HG02763 (cell line): ENCODE measurements at regions not wholly inside any gene's neighbourhood (a gene's known extent, or its start where the extent isn't known, plus 50 kb on each side); places are given as distances from the start of the nearest gene placed in this dataset.
A peak's percentile ranks its signal among the peaks of the same experiment; 100 is the strongest.
"Not testable (repeated sequence)": the region's sequence is repeated elsewhere in the genome, so short reads cannot be mapped to it uniquely, and the experiment has no call there.

ENCODE experiments used
- ATAC-seq: cut with Tn5 transposase; IDR thresholded peaks from one replicate; pipeline ENCODE4 v1.9.1; 2021; ENCODE audit warnings: mild to moderate bottlenecking, moderate library complexity; ENCODE audit not compliant: unreplicated experiment

DNA sequence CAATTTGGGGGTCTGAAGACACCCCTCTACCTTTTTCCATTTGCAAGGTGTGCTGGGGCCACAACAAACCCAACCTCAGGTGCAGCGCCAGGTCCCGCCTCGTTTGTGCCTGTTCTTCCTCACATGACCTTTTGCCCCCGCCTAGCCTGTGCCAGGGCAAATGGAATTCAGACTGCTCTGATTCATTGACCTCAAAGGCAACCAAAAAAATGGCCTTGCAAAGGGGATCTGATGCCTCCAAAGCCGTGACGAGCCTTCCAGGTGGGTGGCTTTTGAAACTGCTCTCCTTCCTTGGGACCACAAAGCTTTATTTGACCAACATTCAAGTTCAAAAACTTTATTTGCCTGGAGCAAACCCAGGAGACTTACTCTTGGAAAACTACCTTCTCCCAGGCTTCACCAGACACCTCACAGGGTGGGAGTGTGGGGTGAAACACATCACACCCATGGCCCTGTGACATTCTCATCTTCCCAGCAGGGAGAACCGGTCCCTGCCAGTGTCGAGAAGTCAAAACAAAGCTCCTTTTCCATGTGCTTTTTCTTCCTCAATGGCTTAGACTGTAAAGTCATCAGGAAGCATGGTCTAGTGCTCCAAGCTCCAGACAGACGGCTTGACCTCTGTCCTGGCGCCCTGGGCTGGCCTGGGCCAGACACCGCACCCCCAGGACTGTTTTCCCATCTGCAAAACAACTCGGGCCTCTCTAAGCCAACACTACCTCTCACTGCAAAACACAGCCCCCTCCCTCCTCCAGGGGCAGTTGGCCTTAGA is 103.9 kb upstream of the HES1 start:
- no peak for ATAC-seq

DNA sequence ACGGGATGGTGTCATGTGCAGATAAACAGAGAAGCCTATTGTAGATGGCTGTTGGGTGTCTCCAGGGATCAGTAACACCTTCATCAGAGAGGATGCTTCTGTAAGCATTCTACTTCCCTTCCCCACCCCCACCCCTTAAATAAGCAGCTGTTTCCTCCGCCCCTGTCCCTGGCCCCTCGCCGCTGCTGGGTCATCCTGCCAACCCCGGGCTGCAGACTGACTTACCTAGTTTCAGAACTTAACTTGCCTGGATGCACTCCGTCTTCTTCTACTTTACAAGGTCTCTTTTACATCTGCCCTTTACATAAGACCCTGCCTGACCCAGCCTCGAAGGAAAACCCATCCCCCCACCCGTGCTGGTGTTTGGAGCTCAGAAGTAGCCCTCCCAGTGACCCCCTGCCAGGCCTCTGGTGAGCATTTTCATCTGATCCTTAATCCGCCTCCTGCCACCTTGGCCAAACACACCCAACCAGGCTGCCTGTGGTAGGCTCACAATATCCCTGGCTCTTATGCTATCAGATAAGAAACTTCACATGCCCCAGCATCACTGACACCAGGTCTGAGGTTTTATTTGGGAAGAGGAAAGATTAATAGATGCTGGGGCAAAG is 103.0 kb upstream of the HES1 start:
- ATAC-seq = no peak

DNA sequence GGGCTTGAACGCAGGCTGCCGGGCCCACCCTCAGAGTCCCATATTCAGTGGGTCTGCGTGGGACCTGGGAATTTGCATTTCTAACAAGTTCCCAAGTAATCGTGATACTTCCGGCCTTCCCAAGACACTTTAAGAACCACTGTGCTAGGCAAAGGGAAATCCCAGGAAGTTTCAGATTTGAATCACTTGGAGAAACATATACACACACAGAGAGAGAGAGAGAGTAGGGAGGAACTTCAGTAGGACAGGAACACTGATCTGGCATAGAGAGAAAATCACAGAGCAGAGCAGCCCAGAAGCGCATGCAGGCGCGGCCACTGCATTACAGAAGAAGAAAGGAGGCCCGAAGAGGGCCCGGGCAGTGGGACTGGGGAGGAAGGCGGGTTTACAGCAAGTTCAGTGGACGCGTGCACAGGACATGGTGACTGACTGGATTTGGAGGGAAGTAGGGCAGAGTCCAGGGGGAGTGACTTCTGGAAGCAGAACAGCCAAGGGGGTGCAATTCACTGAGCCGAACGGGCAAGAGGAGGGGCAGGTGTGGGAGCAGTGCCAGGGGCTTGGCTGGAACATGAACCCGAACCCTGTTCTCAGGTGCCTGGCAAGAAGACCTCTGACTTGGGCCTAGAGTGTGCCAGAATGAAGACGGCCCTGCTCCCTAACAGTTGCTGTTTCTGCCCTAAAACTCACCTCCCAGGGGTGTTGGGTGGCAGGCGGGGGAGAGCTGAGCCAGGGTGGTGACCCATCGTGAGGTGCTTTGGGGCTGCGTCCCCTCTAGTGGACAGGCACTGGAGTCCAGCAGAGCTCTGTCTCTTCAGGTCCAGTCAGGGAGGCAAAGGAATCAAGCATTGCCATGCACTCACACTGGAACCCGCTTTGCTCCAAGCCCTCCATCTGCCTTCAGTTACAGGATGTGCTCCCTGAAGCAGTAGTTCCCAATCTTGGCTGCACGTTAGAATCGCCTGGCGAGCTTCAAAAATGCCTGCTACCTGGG is 101.3 kb upstream of the HES1 start:
- ATAC-seq = no peak

DNA sequence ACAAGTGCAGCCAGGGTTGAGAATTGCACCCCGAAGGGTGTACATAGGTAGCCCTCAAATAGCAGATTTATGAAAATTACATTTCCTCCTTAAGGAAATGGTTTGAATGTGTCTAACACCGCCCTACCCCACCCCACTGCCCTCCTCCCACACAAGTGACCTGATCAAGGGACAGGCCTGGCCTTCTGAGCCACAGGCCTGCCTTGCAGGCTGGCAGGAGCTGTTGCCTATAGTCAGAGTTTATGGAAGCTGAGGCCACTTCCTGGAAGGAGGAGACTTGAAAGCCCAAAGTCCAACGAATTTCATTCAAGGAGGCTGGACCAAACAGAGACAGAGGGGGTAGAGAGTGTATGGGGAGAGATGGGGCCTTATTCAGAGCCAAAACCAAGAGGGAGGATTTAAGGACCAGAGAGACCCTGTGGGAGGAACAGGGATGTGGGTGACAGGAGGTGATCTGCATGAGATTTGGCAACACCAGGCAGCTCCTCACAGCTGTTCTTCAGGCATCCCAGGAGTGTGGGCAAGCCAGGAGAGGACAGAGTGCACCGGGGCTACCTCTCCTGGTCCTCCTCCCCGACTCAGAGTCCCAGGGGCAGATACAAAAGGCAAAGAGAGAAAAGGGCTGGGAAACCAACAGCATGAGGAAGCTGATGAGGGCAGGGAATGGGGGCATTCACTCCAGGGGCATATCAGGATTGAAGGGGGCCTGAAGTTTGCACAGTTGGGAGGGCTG is 100.4 kb upstream of the HES1 start:
- ATAC-seq = no peak

DNA sequence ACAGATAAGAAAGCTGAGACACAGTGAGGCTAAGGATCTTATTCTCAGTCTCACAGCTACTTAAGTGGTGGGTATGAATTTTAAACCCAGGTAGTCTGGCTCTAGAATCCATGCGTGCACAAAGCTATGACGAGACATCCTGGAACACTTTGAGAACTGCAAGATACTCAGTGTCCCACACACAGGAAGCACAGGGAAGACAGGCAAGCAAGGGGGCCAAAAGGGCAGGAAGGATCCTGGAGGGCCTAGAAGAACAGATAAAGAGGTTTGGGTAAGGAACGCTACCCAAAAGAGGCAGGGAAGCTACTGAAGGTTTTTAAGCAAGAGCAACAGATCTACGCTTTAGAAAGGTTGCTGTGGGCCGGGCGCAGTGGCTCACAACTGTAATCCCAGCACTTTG is 99.1 kb upstream of the HES1 start:
- ATAC-seq = no peak

DNA sequence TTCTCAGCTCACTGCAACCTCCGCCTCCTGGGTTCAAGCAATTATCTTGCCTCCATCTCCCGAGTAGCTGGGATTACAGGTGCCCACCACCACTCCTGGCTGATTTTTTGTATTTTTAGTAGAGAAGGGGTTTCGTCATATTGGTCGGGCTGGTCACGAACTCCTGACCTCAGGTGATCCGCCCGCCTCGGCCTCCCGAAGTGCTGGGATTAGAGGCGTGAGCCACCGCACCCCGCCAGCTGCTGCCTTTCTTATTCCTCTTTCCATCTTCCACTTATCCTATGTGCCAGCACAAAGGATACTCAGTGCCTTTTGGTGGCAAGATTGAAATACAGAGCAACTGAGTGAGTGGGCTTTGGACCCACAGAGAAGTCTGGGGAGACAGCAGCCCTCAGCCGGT is 97.6 kb upstream of the HES1 start:
- not testable (repeated sequence) for ATAC-seq

DNA sequence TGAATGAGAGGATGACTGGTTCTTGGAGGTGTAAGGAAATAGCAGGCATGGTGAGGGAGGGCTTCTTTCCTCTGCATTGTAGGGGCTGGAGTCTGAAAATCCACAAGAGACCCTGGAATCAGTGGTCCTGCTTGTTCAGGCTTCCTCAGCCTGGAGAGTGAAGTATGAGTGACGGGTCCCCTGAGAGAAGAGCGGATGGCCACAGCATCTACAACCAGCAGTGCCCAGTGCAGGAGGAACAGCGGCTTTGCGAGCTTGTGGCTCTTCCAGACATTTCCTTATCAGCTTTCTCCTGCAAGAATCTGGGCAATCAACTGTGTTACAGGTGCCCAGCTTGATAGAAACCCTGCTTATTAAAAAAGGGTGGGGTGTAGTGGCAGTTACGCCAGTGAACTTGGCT is 97.0 kb upstream of the HES1 start:
- ATAC-seq = no peak

DNA sequence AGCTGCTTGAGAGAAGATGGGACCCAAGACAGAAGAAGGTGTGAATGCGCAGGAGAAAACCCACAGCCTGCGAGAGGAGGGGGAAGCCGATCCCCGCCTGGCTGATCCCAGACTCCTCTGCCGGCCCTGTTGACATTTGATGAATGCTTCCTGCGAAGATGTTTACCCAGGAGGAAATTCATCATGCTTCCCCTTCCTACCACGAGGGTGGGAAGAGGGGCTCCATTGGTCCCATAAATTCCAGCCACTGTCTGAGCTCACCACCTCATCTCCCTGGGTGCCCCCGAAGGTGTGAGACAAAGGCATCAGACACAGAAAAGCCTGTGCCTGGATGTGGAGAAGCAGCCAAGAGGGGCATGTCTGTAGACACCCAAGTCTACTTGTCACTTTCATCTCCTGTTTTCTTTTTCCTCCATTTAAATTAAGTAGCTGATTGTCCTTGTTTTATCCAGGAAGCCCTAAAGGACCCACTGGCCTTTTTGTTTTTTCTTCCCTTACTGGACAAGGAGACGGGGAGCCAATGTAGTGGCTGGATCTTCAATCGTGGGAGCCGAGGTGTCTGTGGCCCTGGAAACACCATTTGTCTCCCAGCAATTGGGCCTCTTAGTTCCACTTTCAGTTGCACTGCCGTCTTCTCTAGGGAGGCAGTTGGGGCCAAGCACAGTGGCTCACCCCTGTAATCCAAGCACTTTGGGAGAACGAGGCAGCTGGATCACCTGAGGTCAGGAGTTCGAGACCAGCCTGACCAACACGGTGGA is 95.3 kb upstream of the HES1 start:
- ATAC-seq = no peak

DNA sequence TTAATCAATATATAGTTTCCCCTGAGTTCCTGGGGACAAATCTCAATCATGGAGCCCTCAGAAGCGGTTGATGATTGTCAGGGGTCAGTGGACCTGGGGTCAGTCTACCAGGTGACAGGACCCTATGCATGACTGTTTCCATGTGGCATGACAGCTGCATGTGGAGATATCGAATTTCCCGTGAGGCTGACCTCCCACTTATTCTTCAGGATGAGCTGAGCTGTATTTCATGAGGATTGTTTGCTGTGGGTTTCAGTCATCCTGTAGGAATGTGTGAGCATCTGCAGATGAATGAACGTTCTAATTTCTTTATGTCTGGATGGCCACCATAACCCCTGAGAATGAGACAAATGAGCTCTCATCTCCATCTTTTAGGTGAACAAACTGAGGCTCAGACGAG is 93.0 kb upstream of the HES1 start:
- no peak for ATAC-seq

DNA sequence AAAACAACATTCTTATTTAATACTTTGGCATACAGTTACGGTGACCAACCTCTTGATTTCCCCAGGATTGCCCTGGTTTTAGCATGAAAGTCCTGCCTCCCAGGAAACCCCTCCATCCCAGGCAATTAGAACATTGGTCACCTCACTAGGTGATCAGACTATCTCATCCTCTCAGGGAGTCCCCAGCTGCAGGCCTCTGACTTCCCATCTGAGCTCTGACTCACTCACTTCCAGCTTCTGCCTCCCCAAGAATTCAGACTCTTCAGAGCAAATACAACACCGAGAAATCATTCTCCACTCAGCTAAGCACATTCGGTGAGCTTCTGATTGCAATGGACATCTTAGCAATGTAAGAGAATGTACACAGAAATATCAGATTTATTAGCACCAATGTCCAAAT is 92.4 kb upstream of the HES1 start:
- no peak for ATAC-seq

DNA sequence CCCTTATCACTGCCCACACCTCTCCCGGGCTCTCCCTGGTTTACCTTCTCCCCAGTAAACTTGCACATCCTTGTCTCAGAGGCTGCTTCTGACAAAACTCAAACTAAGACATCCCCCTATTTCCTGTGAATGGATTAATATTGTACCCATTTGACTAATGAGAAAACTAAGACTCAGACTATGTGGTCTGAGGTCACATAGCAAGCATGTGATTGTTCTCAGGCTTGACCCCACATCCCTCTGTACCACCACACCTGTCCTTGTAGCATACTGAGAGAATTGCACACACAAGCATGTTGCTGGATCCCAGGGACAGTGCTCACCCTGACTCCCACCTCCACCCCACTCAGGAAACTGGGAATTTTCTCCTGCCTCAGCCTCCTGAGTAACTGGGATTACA is 90.7 kb upstream of the HES1 start:
- peak; percentile 78 for ATAC-seq

DNA sequence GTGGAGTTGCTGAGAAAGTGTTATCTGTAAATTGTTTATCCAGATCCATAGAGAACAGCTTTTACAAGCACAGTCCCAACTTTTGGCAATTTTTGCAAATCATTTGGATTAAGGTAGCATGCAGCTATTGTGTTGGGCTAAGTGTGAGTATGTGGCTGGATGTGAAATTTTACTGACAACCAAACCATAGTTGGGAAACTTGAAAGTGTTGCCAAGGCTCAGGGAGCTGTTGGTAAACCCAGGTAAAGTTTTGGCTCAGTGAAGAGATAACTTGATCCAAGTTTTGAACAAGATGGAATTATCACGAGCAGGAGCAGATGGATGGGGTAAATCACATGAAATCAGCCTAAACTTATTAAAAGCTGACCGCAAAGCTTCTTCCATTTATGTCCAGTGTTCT is 90.0 kb upstream of the HES1 start:
- ATAC-seq = no peak

DNA sequence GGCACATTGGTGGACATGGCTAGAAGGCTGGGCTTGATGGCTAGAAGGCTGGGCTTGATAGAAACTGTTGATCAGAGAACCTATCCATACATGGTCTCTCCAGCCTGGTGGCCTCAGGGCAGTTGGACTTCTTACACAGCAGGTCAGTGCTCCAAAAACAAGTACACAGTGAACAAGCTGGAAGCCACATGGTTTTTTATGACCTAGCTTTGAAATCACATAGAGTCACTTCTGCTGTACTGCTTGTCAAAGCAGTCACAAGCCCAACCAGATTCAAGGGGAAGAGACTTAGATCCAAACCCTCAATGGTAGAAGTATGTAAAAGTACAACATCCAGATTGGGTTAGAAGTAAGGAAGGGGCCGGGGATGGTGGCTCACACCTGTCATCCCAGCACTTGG is 89.4 kb upstream of the HES1 start:
- no peak for ATAC-seq

DNA sequence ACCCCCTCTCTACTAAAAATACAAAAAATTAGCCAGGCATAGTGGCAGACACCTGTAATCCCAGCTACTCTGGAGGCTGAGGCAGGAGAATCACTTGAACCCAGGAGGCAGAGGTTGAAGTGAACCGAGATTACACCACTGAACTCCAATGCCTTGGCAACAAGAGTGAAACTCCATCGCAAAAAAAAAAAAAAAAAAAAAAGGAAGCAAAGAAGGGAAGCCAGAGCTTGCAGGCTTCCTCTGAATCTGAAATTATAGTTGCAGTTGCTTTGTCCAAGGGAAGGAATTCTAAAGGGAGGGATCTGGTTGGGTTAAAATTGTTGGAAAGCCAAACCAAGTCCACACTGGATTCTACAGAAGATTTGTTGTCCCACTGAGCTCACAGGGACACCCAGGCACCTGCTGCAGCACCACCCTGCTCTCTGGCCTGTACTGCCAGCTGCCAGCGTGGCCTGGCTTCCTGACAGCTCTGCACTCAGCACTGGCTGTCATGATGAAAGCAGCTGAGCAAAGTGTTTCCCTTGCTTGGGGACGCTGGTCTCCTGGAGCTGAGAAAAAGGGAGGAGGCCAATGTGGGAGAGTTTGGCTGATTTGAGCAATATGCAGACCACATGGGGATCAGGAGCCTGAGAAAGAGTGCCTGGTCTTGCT is 88.8 kb upstream of the HES1 start:
- ATAC-seq = no peak

DNA sequence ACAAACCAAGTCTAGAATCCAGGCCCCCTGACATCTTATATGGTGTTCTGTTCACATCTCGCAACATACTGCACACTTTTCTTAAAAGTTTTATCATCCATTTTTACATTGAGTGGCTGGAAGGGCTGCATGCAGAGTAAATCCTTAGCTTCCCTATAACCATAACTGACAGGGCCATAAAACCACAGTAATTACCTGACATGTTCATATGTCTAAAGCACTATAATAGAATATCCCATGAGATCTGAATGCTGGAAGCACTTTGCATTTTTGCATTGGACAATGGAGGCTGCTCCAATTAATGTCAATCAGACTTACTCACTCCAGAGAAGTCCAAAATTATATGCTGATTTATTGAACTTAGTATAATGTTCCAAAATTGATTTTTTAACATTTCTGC is 86.6 kb upstream of the HES1 start:
- ATAC-seq = no peak

DNA sequence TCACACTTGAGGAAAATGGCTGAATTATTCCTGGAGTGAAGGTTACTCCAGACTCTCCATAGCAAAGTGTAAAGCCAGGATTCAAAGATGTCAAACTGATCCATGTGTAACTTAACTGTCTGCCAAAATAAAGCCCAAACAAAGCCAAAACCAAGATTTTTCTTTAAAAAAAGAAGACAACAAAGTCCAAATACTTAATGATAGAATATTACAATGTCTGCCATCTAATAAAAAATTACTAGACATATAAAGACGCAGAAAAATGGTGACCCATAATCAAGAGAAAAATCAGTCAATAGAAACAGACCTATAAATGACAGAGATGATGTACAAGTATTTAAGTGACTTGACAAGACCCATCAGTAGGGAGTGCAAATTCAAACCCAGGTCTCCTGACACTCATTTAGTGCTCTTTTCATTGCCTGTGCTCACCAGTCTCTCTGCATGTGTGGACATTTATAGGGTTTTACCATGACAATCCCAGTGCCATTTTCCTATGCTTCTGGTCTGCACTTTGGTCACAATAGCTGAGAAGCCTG is 85.1 kb upstream of the HES1 start:
- no peak for ATAC-seq

DNA sequence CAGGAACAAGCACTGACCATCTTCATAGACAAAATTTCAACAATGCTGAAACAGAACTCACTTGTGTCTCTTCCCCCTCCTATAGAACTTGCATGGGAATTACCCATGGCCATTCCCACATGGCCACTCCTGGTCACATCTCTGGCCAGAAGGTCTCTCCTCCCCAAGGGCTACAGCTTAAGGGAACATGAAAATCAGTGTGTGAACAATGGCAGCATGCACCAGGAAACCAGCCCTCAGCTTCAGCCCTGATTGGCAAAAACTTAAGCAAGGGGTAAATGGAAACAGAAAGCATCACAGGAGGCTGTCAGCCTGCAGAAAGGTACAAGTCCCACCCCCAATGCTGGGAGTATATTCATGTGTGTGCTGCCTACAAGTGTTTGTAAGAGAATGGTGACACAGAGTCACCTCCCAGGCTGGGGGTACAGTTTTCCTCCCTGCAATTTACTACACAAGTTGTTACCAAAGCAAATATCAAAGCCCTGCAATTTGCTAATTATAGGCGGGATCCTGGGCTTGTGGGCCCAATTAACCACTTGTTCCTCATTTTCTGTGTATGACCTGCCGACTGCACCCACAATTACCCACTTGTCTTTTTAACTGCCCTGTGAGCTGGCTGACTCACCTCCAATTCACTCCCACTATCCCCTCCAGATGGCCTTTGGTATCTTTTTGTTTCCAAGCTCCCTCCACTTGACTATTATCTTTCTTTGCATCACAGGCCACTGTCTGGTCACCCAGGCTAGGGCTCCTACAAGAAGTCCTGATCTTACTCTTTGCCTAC is 84.4 kb upstream of the HES1 start:
- ATAC-seq = no peak

DNA sequence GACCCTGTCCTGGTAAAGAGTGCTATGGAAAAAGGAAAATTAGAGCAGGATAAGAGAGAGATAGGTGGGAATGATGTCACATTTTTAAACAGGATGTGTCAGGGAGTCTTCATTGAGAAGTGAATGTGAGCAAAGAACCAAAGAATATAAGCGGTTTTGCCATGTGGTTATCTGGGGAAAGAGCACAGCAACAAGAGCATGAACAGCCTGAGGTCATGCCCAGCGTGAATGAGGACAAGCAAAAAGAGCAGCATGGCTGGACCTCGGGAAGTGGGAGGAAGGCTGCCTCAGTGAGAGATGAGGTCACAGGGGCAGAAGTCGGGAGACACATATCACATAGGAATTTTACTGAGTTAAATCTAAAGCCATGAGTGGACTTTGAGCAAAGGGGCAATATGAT is 82.8 kb upstream of the HES1 start:
- ATAC-seq = no peak

DNA sequence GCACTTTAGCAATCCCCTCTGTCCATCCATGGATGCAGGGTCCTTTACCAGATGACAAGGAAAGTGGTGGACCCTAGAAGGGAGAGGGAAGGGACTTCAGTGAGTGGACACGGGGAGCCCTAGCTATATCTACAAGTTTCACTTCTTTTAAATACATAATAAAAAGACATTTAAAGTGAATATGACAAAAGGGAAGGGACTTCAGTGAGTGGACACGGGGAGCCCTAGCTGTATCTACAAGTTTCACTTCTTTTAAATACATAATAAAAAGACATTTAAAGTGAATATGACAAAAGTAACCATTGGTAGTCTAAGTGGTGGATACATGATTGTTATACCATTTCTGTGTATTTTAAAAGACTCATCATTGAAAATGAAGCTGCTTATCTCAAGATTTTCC is 81.9 kb upstream of the HES1 start:
- ATAC-seq = no peak
